Cardiac fibroblast (primary cell): ENCODE measurements at regions not wholly inside any gene's neighbourhood (a gene's known extent, or its start where the extent isn't known, plus 50 kb on each side); places are given as distances from the start of the nearest gene placed in this dataset.
"Not testable (repeated sequence)": the region's sequence is repeated elsewhere in the genome, so short reads cannot be mapped to it uniquely, and the experiment has no call there.

Experiments
- DNase-seq, 2 donors: peaks; one replicate each; pipeline versions ENCODE4 v3.0.0 to v3.0.0-alpha.2; 2010; ENCODE audit warnings: low read depth in 2 of 2
- H3K4me3 ChIP-seq, 2 donors: replicated peaks in 1 of 2; 1 replicate in 1 of 2; 2 replicates in 1 of 2; pipeline ENCODE4 v1.5.1; 2011; ENCODE audit warnings: low read depth in 2 of 2, low read length in 2 of 2, mild to moderate bottlenecking in 2 of 2, moderate library complexity in 1 of 2
- TF ChIP-seq, protein P1 (sequence below): IDR thresholded peaks from one replicate; pipeline ENCODE4 v1.5.1; 2011; ENCODE audit warnings: low read depth, mild to moderate bottlenecking, low read length, inconsistent platforms

DNA sequence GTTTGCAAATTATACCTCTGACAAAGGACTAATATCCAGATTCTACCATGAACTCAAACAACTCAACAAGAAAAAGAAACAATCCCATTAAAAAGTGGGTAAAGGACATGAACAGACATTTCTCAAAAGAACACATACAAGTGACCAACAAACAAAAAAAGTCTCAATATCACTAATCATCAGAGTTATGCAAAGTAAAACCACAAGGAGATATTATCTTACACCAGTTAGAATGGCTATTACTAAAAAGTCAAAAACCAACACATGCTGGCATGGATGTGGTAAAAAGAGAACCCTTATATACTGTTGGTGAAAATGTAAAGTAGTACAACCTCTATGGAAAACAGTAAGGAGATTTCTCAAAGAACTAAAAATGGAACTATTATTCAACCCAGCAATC, 234.4 kb downstream of the NKX6-1 start:
- no peak overlapping the region for H3K4me3 ChIP-seq
- TF ChIP-seq, protein P1, sequence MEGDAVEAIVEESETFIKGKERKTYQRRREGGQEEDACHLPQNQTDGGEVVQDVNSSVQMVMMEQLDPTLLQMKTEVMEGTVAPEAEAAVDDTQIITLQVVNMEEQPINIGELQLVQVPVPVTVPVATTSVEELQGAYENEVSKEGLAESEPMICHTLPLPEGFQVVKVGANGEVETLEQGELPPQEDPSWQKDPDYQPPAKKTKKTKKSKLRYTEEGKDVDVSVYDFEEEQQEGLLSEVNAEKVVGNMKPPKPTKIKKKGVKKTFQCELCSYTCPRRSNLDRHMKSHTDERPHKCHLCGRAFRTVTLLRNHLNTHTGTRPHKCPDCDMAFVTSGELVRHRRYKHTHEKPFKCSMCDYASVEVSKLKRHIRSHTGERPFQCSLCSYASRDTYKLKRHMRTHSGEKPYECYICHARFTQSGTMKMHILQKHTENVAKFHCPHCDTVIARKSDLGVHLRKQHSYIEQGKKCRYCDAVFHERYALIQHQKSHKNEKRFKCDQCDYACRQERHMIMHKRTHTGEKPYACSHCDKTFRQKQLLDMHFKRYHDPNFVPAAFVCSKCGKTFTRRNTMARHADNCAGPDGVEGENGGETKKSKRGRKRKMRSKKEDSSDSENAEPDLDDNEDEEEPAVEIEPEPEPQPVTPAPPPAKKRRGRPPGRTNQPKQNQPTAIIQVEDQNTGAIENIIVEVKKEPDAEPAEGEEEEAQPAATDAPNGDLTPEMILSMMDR: no peak
- no peak for DNase-seq

DNA sequence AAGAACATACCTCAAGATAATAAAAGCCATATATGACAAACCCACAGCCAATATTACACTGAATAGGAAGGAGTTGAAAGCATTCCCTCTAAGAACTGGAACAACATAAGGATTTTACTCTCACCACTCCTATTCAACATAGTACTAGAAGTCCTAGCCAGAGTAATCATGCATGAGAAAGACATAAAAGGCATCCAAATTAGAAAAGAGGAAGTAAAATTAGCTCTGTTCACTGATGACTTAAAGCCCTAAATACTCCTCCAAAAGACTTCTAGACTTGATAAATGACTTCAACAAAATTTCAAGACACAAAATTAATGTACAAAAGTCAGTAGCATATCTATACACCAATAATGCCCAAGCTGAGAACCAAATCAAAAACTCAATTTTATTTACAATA, 235.7 kb downstream of the NKX6-1 start:
- no peak overlapping the region for H3K4me3 ChIP-seq
- TF ChIP-seq, protein P1: no peak
- no peak for DNase-seq

DNA sequence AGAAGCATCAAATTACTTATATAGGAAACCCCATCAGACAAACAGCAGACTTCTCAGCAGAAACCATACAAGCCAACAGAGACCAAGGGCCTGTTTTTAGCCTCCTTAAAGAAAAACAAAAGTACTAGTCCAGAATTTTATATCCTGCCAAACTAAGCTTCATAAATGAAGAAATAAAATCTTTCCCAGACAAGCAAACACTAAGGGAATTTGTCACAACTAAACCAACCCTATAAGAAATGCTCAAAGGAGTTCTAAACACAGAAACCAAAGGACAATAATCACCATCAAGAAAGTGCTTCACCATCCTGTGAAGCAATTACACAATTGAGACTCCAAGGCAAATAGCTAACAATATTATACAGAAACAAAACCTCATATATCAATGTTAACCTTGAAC, 238.6 kb downstream of the NKX6-1 start:
- TF ChIP-seq, protein P1: no peak

DNA sequence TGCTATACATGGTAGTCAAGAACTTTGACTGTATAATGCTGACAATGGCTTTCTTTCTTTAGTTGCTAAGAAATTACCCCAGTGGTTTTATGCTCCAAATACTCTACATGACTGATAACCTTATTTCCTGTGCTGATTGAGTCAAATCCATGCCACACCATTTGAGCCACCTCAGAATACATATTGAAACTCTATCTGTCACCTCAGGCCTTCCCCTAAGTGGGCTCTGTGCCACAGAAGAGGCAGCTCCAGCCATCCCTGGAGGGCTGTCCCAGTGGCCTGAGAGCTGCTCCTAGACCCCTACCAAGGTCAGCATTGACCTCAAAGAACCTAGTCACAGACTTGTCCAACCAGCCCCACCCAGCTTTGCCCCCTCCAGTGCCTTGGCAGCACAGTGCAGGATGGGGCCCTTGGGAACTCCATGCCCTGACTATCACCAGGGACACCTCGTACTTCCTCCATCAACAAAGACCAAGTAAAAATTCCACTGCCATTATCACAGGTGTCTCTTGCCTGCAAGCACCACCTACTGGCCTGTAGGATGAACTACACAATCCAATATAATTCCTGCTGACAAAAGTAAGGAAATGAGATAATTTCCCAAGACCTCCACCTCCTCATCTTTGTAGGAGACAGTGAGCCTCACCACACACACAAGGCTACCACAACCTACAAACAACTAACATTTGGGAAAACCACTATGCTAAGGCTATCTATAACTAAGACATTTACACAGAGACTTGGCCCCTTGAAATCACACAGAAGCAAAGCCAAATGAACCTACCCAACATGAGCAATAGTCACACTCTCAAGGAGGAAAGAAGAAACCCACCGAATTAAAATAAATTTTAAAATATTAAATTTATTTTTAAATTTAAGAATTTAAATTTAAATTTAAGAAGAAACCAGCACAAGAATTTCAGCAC, 239.9 kb downstream of the NKX6-1 start:
- TF ChIP-seq, protein P1: peak; percentile 70

More for the DNA sequence above, 238.6 kb downstream of the NKX6-1 start:
- H3K4me3 ChIP-seq: no peak overlapping the region
- DNase-seq: no peak

DNA sequence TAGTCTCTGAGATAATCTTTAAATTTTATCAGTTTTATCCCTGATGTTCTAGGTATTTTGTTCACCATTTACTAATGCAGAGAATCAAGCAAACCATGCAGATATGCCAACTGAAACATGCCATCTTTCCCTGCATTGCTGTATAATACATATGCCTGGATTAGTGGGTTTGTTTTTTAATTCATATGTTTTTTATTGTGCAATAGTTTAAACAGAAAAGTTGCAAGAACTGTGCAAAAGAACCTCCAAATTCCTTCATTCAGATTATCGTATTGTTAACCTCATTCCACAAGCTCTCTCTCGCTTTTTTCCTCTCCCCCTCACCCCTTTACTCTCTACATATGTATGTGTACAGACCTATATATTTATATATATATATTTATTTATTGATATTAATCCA, 244.6 kb downstream of the NKX6-1 start:
- DNase-seq: no peak
- TF ChIP-seq, protein P1: no peak

More for the DNA sequence above, 239.9 kb downstream of the NKX6-1 start:
- no peak overlapping the region for H3K4me3 ChIP-seq
- DNase-seq: peak; percentile 27 to 47

DNA sequence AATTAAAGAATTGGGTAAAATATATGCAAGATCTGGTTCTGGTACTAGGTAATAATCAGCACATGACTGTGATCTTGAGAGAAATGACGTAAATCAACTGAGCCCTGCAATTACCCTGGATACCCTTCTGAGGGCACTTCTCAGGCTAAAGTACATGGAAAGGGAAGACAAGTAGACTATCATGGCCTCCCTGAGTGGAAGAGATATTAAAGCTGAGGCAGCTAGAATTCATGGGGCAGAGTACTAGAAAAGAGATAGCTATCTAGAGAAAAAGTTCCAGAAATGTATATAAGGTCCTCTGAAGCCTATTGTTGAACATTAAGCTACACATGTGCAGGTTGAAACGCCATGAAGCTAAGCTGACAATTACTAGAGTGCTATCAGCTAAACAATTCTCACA, 249.6 kb downstream of the NKX6-1 start:
- DNase-seq: no peak

More for the DNA sequence above, 244.6 kb downstream of the NKX6-1 start:
- H3K4me3 ChIP-seq: no peak overlapping the region

DNA sequence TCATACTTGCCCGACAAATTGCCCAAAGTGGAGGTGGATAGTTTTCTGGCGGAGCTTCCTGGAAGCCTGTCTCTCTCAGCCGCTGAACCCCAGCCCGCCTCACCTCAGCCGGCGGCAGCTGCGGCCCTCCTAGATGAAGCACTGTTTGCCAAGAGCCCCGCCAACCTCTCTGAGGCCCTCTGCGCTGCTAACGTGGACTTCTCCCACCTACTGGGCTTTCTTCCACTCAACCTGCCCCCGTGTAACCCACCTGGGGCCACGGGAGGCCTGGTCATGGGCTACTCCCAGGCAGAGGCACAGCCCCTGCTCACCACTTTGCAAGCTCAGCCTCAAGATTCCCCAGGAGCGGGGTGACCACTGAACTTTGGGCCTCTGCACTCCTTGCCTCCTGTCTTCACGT, 254.1 kb downstream of the NKX6-1 start:
- not testable (repeated sequence) for H3K4me3 ChIP-seq, DNase-seq

More for the DNA sequence above, 249.6 kb downstream of the NKX6-1 start:
- H3K4me3 ChIP-seq: no peak overlapping the region
- TF ChIP-seq, protein P1: no peak

DNA sequence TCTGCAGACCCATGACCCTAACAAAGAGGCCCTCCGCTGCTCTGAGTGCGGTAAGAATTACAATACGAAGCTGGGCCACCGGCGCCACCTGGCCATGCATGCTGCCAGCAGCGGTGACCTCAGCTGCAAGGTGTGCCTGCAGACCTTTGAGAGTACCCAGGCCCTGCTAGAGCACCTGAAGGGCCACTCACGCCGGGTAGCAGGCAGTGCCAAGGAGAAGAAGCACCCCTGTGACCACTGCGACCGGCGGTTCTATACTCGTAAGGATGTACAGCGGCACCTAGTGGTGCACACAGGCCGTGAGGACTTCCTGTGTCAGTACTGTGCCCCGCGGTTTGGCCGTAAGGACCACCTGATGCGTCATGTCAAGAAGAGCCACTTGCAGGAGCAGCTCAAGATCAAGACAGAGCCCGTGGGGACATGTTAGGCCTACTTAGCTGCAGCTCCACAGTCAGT, 254.7 kb downstream of the NKX6-1 start:
- H3K4me3 ChIP-seq, DNase-seq: not testable (repeated sequence)
